ENCODE measurements at regions not wholly inside any gene's neighbourhood (a gene's known extent, or its start where the extent isn't known, plus 50 kb on each side); places are given as distances from the start of the nearest gene placed in this dataset.

- Mint-ChIP-seq H3K9me3 (no peaks in the 10 kb centered on the region), H3K36me3 (peaks cover 0 to 4% (median 0%) of the 10 kb centered on the region in 5 donors), H3K27ac (no peak overlapping the region), H3K4me1 (peaks cover 4 to 12% (median 8%) of the 10 kb centered on the region in 7 donors), H3K4me3 (no peak overlapping the region), H3K27me3 (peaks cover 0 to 3% (median 0%) of the 10 kb centered on the region in 5 donors)
- H3K4me3 ChIP-seq (ENCODE audit: low read length) = no peak overlapping the region
- H3K27ac ChIP-seq (ENCODE audit: low read depth, low read length) = no peak overlapping the region
- no peak for ATAC-seq
- CTCF ChIA-PET = interaction anchor here (0.6 to 2.6 kb wide), 13 partner anchors 13 to 411 kb away, joined by 3 to 20 read pairs (median 3); partner anchors contain the start of gene SSBP2
- H3K9me3 ChIP-seq (ENCODE audit: control insufficient read depth in 2 of 3, low read length in 3 of 3) = no peaks in the 10 kb centered on the region
- intact Hi-C loops (cut with micrococcal nuclease) = loop anchor here (1.0 to 5.0 kb wide), 10 partner anchors 14 to 412 kb away; partner anchors contain the start of gene SSBP2 (in 1 of the 2)
- no peaks in the 10 kb centered on the region for H3K27me3 ChIP-seq (ENCODE audit: control insufficient read depth in 2 of 2, insufficient read depth in 2 of 2, low read length in 2 of 2)
- peaks cover 0 to 8% of the 10 kb centered on the region in 2 donors for H3K4me1 ChIP-seq (ENCODE audit: control insufficient read depth in 2 of 2, insufficient read depth in 2 of 2, low read length in 2 of 2)
- H3K36me3 ChIP-seq (ENCODE audit: control insufficient read depth in 2 of 3, insufficient read depth in 3 of 3, low read length in 3 of 3) = no peaks in the 10 kb centered on the region
- POLR2A ChIA-PET = interaction anchor here (1.0 to 3.5 kb wide), 3 partner anchors 8 to 86 kb away, joined by 3 to 24 read pairs (median 16); partner anchors contain the start of gene SSBP2
- no peak for DNase-seq
Measured at GRCh38 chr5:81837667-81838306, 86.9 kb upstream of the SSBP2 start.

GRCh38 chr5:81835814-81836367 is 85.0 kb upstream of the SSBP2 start:
- H3K27me3 ChIP-seq (ENCODE audit: control insufficient read depth in 2 of 2, insufficient read depth in 2 of 2, low read length in 2 of 2) = no peaks in the 10 kb centered on the region
- CTCF ChIA-PET = interaction anchor here (1.1 to 1.3 kb wide), 2 partner anchors 8 to 330 kb away, joined by 3 read pairs; no protein-coding TSS in a partner anchor
- no peak overlapping the region for H3K4me3 Mint-ChIP-seq
- H3K27me3 Mint-ChIP-seq = peaks cover 0 to 3% (median 0%) of the 10 kb centered on the region in 5 donors
- no peaks in the 10 kb centered on the region for H3K9me3 Mint-ChIP-seq
- no peak overlapping the region for H3K27ac Mint-ChIP-seq
- H3K36me3 Mint-ChIP-seq = peaks cover 0 to 9% (median 0%) of the 10 kb centered on the region in 5 donors
- intact Hi-C loops (cut with micrococcal nuclease) = loop anchor here (5.0 kb wide), 2 partner anchors 44 to 331 kb away; no protein-coding TSS in a partner anchor
- H3K36me3 ChIP-seq (ENCODE audit: control insufficient read depth in 2 of 3, insufficient read depth in 3 of 3, low read length in 3 of 3) = no peaks in the 10 kb centered on the region
- POLR2A ChIA-PET = interaction anchor here (1.6 kb wide), 1 partner anchor 54 kb away, joined by 3 read pairs; no protein-coding TSS in a partner anchor
- DNase-seq (no peak), ATAC-seq (no peak)
- peaks cover 0 to 8% of the 10 kb centered on the region in 2 donors for H3K4me1 ChIP-seq (ENCODE audit: control insufficient read depth in 2 of 2, insufficient read depth in 2 of 2, low read length in 2 of 2)
- H3K4me1 Mint-ChIP-seq = peaks cover 4 to 12% (median 8%) of the 10 kb centered on the region in 7 donors
- H3K27ac ChIP-seq (ENCODE audit: low read depth, low read length) = no peak overlapping the region
- no peaks in the 10 kb centered on the region for H3K9me3 ChIP-seq (ENCODE audit: control insufficient read depth in 2 of 3, low read length in 3 of 3)
- H3K4me3 ChIP-seq (ENCODE audit: low read length) = no peak overlapping the region

GRCh38 chr5:81834021-81834660 is 83.2 kb upstream of the SSBP2 start:
- no peak overlapping the region for H3K4me3 Mint-ChIP-seq
- no peaks in the 10 kb centered on the region for H3K9me3 ChIP-seq (ENCODE audit: control insufficient read depth in 2 of 3, low read length in 3 of 3)

DNA sequence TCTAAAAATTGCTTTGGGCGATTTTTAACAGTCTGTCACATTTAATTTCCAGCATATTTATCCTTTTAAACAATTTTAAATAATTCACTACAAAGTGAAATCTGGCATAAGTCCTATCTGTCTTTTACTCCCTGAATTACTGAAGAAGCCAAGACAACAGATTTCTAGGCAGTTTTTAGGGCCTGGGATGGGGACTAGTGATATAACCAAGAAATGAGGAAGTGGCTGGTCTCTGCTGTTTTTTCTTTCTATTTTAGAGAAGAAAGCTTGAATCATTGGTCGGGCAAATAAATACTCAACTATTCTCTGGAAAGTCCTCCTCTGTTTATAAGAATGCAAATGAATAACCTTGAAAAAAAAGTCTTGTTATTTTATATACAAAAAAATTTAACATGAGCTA is 79.7 kb upstream of the SSBP2 start:
- Histone ChIP-seq H3K36me3 (ENCODE audit: control insufficient read depth in 2 of 3, insufficient read depth in 3 of 3, low read length in 3 of 3) (no peaks in the 10 kb centered on the region), H3K27me3 (ENCODE audit: control insufficient read depth in 2 of 2, insufficient read depth in 2 of 2, low read length in 2 of 2) (no peaks in the 10 kb centered on the region), H3K27ac (ENCODE audit: low read depth, low read length) (no peak overlapping the region), H3K9me3 (ENCODE audit: control insufficient read depth in 2 of 3, low read length in 3 of 3) (no peaks in the 10 kb centered on the region), H3K4me3 (ENCODE audit: low read length) (no peak overlapping the region), H3K4me1 (ENCODE audit: control insufficient read depth in 2 of 2, insufficient read depth in 2 of 2, low read length in 2 of 2) (no peaks in the 10 kb centered on the region)
- ChIA-PET CTCF (no interaction called here), POLR2A (interaction anchor here (1.3 to 2.1 kb wide), 2 partner anchors 8 to 21 kb away, joined by 3 to 7 read pairs; no protein-coding TSS in a partner anchor)
- intact Hi-C loops (cut with micrococcal nuclease) = no loop called here
- Mint-ChIP-seq H3K36me3 (peaks cover 0 to 9% (median 0%) of the 10 kb centered on the region in 5 donors), H3K27ac (no peak overlapping the region), H3K9me3 (no peaks in the 10 kb centered on the region), H3K4me3 (no peak overlapping the region), H3K27me3 (peaks cover 0 to 3% (median 0%) of the 10 kb centered on the region in 5 donors), H3K4me1 (peaks cover 0 to 5% (median 0%) of the 10 kb centered on the region in 7 donors)
- no peak for DNase-seq
- no peak for ATAC-seq

More at GRCh38 chr5:81834021-81834660, 83.2 kb upstream of the SSBP2 start:
- Mint-ChIP-seq H3K9me3 (no peaks in the 10 kb centered on the region), H3K36me3 (peaks cover 0 to 9% (median 0%) of the 10 kb centered on the region in 5 donors), H3K4me1 (peaks cover 4 to 13% (median 9%) of the 10 kb centered on the region in 7 donors), H3K27ac (no peak overlapping the region), H3K27me3 (peaks cover 0 to 3% (median 0%) of the 10 kb centered on the region in 5 donors)
- DNase-seq = no peak
- POLR2A ChIA-PET = interaction anchor here (0.7 kb wide), 1 partner anchor 87 kb away, joined by 3 read pairs; no protein-coding TSS in a partner anchor
- H3K27ac ChIP-seq (ENCODE audit: low read depth, low read length) = no peak overlapping the region
- H3K4me3 ChIP-seq (ENCODE audit: low read length) = no peak overlapping the region
- peaks cover 0 to 8% of the 10 kb centered on the region in 2 donors for H3K4me1 ChIP-seq (ENCODE audit: control insufficient read depth in 2 of 2, insufficient read depth in 2 of 2, low read length in 2 of 2)
- H3K27me3 ChIP-seq (ENCODE audit: control insufficient read depth in 2 of 2, insufficient read depth in 2 of 2, low read length in 2 of 2) = no peaks in the 10 kb centered on the region
- intact Hi-C loops (cut with micrococcal nuclease) = no loop called here
- CTCF ChIA-PET = no interaction called here
- ATAC-seq = no peak
- no peaks in the 10 kb centered on the region for H3K36me3 ChIP-seq (ENCODE audit: control insufficient read depth in 2 of 3, insufficient read depth in 3 of 3, low read length in 3 of 3)

- Histone ChIP-seq H3K36me3 (ENCODE audit: control insufficient read depth in 2 of 3, insufficient read depth in 3 of 3, low read length in 3 of 3) (no peaks in the 10 kb centered on the region), H3K27ac (ENCODE audit: low read depth, low read length) (no peak overlapping the region), H3K4me3 (ENCODE audit: low read length) (no peak overlapping the region), H3K4me1 (ENCODE audit: control insufficient read depth in 2 of 2, insufficient read depth in 2 of 2, low read length in 2 of 2) (no peaks in the 10 kb centered on the region), H3K27me3 (ENCODE audit: control insufficient read depth in 2 of 2, insufficient read depth in 2 of 2, low read length in 2 of 2) (no peaks in the 10 kb centered on the region), H3K9me3 (ENCODE audit: control insufficient read depth in 2 of 3, low read length in 3 of 3) (no peaks in the 10 kb centered on the region)
- CTCF ChIA-PET = no interaction called here
- Mint-ChIP-seq H3K27ac (no peak overlapping the region), H3K36me3 (peaks cover 0 to 9% (median 0%) of the 10 kb centered on the region in 5 donors), H3K27me3 (peaks cover 0 to 3% (median 0%) of the 10 kb centered on the region in 5 donors), H3K4me1 (peaks cover 0 to 5% (median 0%) of the 10 kb centered on the region in 7 donors), H3K9me3 (no peaks in the 10 kb centered on the region), H3K4me3 (no peak overlapping the region)
- intact Hi-C loops (cut with micrococcal nuclease) = no loop called here
- POLR2A ChIA-PET = interaction anchor here (0.8 to 1.3 kb wide), 2 partner anchors 9 to 78 kb away, joined by 3 read pairs; partner anchors contain the start of gene SSBP2
- DNase-seq = no peak
- no peak for ATAC-seq
Measured at GRCh38 chr5:81829242-81829641, 78.3 kb upstream of the SSBP2 start.

- ATAC-seq (no peak), DNase-seq (no peak)
- ChIA-PET POLR2A (interaction anchor here (0.6 kb wide), 1 partner anchor 48 kb away, joined by 4 read pairs; no protein-coding TSS in a partner anchor), CTCF (interaction anchor here (0.6 to 1.0 kb wide), 2 partner anchors 9 to 76 kb away, joined by 3 read pairs; partner anchors contain the start of gene SSBP2)
- H3K36me3 Mint-ChIP-seq = peaks cover 0 to 5% (median 0%) of the 10 kb centered on the region in 5 donors
- Histone ChIP-seq H3K27me3 (ENCODE audit: control insufficient read depth in 2 of 2, insufficient read depth in 2 of 2, low read length in 2 of 2) (no peaks in the 10 kb centered on the region), H3K4me3 (ENCODE audit: low read length) (no peak overlapping the region), H3K9me3 (ENCODE audit: control insufficient read depth in 2 of 3, low read length in 3 of 3) (no peaks in the 10 kb centered on the region), H3K4me1 (ENCODE audit: control insufficient read depth in 2 of 2, insufficient read depth in 2 of 2, low read length in 2 of 2) (no peaks in the 10 kb centered on the region), H3K27ac (ENCODE audit: low read depth, low read length) (no peak overlapping the region), H3K36me3 (ENCODE audit: control insufficient read depth in 2 of 3, insufficient read depth in 3 of 3, low read length in 3 of 3) (no peaks in the 10 kb centered on the region)
- H3K9me3 Mint-ChIP-seq = no peaks in the 10 kb centered on the region
- H3K4me3 Mint-ChIP-seq = no peak overlapping the region
- H3K27me3 Mint-ChIP-seq = peaks cover 0 to 3% (median 0%) of the 10 kb centered on the region in 5 donors
- intact Hi-C loops (cut with micrococcal nuclease) = no loop called here
- H3K27ac Mint-ChIP-seq = no peak overlapping the region
- peaks cover 0 to 5% (median 0%) of the 10 kb centered on the region in 7 donors for H3K4me1 Mint-ChIP-seq
Measured at GRCh38 chr5:81827500-81827899, 76.6 kb upstream of the SSBP2 start.
